ENCODE measurements at regions not wholly inside any gene's neighbourhood (a gene's known extent, or its start where the extent isn't known, plus 50 kb on each side); places are given as distances from the start of the nearest gene placed in this dataset.

DNA sequence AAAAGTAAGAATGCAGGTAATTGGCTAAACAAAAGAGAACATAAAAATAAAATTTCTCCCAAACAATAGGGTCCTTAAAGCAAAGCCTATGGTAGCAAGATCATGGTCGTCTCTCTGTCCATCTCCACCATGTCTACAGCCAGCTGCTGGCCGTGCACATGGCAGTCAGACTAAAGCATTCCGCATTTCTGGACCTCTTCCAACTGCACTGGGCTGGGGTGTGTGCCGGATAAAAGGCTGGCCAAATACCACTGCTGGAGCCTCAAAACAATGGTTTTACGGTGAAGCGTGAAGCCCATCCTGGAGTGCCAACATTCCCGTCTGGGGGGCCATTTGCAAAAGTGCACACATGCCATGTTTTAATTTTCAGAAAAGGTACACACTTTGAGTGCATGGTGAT lies 74.8 kb upstream of the PIEZO2 start:
- H3K9me3 ChIP-seq (ENCODE audit: control insufficient read depth in 1 of 2, insufficient read depth in 1 of 2, low read length in 2 of 2): peaks cover 0 to 3% of the 10 kb centered on the region in 2 experiments
- Mint-ChIP-seq H3K4me3 (no peak overlapping the region), H3K27ac (no peak overlapping the region), H3K9me3 (no peaks in the 10 kb centered on the region), H3K27me3 (no peaks in the 10 kb centered on the region), H3K36me3 (ENCODE audit: low read depth) (no peaks in the 10 kb centered on the region), H3K4me1 (ENCODE audit: low read depth) (no peaks in the 10 kb centered on the region)
- ChIA-PET POLR2A (no interaction called here), CTCF (no interaction called here)
- no peaks in the 10 kb centered on the region for H3K27me3 ChIP-seq (ENCODE audit: control insufficient read depth in 1 of 2, insufficient read depth in 2 of 2, low read length in 2 of 2)
- H3K27ac ChIP-seq (ENCODE audit: low read depth in 1 of 2, low read length in 2 of 2): no peak overlapping the region
- H3K36me3 ChIP-seq (ENCODE audit: insufficient read depth, low read length): no peaks in the 10 kb centered on the region
- intact Hi-C loops (cut with DNase I, micrococcal nuclease): no loop called here
- ATAC-seq (ENCODE audit: poor library complexity) (no peak), DNase-seq (no peak)
- TF ChIP-seq, protein P1, sequence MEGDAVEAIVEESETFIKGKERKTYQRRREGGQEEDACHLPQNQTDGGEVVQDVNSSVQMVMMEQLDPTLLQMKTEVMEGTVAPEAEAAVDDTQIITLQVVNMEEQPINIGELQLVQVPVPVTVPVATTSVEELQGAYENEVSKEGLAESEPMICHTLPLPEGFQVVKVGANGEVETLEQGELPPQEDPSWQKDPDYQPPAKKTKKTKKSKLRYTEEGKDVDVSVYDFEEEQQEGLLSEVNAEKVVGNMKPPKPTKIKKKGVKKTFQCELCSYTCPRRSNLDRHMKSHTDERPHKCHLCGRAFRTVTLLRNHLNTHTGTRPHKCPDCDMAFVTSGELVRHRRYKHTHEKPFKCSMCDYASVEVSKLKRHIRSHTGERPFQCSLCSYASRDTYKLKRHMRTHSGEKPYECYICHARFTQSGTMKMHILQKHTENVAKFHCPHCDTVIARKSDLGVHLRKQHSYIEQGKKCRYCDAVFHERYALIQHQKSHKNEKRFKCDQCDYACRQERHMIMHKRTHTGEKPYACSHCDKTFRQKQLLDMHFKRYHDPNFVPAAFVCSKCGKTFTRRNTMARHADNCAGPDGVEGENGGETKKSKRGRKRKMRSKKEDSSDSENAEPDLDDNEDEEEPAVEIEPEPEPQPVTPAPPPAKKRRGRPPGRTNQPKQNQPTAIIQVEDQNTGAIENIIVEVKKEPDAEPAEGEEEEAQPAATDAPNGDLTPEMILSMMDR (IDR thresholded peaks at IDR 0.05): no peak
- H3K4me3 ChIP-seq (ENCODE audit: low read length): no peak overlapping the region
- no peaks in the 10 kb centered on the region for H3K4me1 ChIP-seq (ENCODE audit: insufficient read depth, low read length)

DNA sequence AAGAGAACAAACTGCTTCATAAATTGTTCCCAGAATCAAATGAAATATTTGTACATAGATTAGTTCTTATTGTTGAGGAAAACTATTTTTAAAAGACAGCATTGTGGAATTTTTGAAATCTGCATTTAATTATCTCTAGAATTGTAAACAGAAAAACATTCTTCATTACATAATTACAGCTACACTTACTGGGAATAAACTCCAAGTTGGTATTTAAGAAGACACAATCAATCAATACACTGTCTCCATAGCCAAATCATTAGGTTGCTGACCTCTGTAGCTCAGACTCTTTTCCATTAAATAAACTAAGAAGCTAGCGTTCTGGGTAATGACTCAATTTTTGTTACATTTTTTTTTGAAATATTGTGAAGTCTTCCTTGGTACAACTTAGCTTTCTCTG lies 70.2 kb upstream of the PIEZO2 start:
- Histone ChIP-seq H3K36me3 (ENCODE audit: insufficient read depth, low read length) (no peaks in the 10 kb centered on the region), H3K27ac (ENCODE audit: low read depth in 1 of 2, low read length in 2 of 2) (no peak overlapping the region), H3K27me3 (ENCODE audit: control insufficient read depth in 1 of 2, insufficient read depth in 2 of 2, low read length in 2 of 2) (peaks cover 0 to 2% of the 10 kb centered on the region in 2 experiments), H3K4me1 (ENCODE audit: insufficient read depth, low read length) (no peaks in the 10 kb centered on the region), H3K4me3 (ENCODE audit: low read length) (no peak overlapping the region), H3K9me3 (ENCODE audit: control insufficient read depth in 1 of 2, insufficient read depth in 1 of 2, low read length in 2 of 2) (no peaks in the 10 kb centered on the region)
- ATAC-seq (ENCODE audit: poor library complexity) (no peak), DNase-seq (no peak)
- no peaks in the 10 kb centered on the region for H3K27me3 Mint-ChIP-seq
- no peak overlapping the region for H3K27ac Mint-ChIP-seq
- no peaks in the 10 kb centered on the region for H3K4me1 Mint-ChIP-seq (ENCODE audit: low read depth)
- no peak overlapping the region for H3K4me3 Mint-ChIP-seq
- CTCF ChIA-PET: no interaction called here
- TF ChIP-seq, protein P1 (IDR thresholded peaks at IDR 0.05): no peak
- H3K36me3 Mint-ChIP-seq (ENCODE audit: low read depth): no peaks in the 10 kb centered on the region
- intact Hi-C loops (cut with DNase I, micrococcal nuclease): no loop called here
- POLR2A ChIA-PET: no interaction called here
- H3K9me3 Mint-ChIP-seq: no peaks in the 10 kb centered on the region

DNA sequence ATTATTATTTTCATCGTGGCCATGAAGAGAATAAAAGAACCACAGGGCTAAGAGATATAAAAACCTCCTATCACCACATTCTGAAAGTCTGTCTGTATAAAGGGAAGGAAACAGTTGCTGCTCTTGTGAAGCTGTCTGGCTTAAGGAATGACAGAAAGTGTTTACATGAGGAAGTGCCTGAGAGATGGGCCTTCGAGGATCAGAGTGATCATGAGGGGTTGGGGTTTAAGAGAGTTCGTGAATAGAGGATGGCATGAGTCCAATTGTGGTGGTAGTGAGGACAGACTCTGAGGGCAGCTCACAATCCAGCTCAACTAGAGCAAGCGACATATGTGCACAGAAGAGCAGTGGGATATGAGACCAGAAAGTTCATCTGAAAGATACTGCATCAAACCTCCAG lies 65.8 kb upstream of the PIEZO2 start:
- TF ChIP-seq, protein P1 (IDR thresholded peaks at IDR 0.05): no peak
- H3K36me3 Mint-ChIP-seq (ENCODE audit: low read depth): no peaks in the 10 kb centered on the region
- H3K27me3 ChIP-seq (ENCODE audit: control insufficient read depth in 1 of 2, insufficient read depth in 2 of 2, low read length in 2 of 2): peaks cover 0 to 4% of the 10 kb centered on the region in 2 experiments
- DNase-seq: no peak
- no peaks in the 10 kb centered on the region for H3K27me3 Mint-ChIP-seq
- no peaks in the 10 kb centered on the region for H3K36me3 ChIP-seq (ENCODE audit: insufficient read depth, low read length)
- H3K4me1 Mint-ChIP-seq (ENCODE audit: low read depth): no peaks in the 10 kb centered on the region
- H3K9me3 Mint-ChIP-seq: no peaks in the 10 kb centered on the region
- no peak overlapping the region for H3K27ac Mint-ChIP-seq
- no peak overlapping the region for H3K4me3 Mint-ChIP-seq
- CTCF ChIA-PET: no interaction called here
- no peak overlapping the region for H3K4me3 ChIP-seq (ENCODE audit: low read length)
- no peak overlapping the region for H3K27ac ChIP-seq (ENCODE audit: low read depth in 1 of 2, low read length in 2 of 2)
- no peaks in the 10 kb centered on the region for H3K4me1 ChIP-seq (ENCODE audit: insufficient read depth, low read length)
- no peaks in the 10 kb centered on the region for H3K9me3 ChIP-seq (ENCODE audit: control insufficient read depth in 1 of 2, insufficient read depth in 1 of 2, low read length in 2 of 2)
- intact Hi-C loops (cut with DNase I, micrococcal nuclease): no loop called here
- POLR2A ChIA-PET: no interaction called here
- ATAC-seq (ENCODE audit: poor library complexity): no peak
